PC-3 (cell line): ENCODE measurements at regions not wholly inside any gene's neighbourhood (a gene's known extent, or its start where the extent isn't known, plus 50 kb on each side); places are given as distances from the start of the nearest gene placed in this dataset.
"Not testable (repeated sequence)": the region's sequence is repeated elsewhere in the genome, so short reads cannot be mapped to it uniquely, and the experiment has no call there.

ENCODE experiments used
- ATAC-seq: fragments of 200-7000 bp; cut with Tn5 transposase; 2 replicates; pipeline ENCODE4 v1.9.1; 2020; ENCODE audit warnings: mild to moderate bottlenecking, moderate library complexity
- BruUV-seq: library from RNA; stranded (reverse); fragments of 400-500 nt; replicated peaks from 2 replicates; lab custom pipeline; 2021; lab: Mats Ljungman, UMichigan
- CTCF ChIA-PET: fragments of 300-600 bp; sonication (Branson Sonifier 250); formaldehyde crosslinking; loops from one replicate; lab custom pipeline; 2022; ENCODE audit warnings: antibody characterized with exemption; lab: Charles Lee
- POLR2A ChIA-PET: fragments of 300-600 bp; sonication (Branson Sonifier 250); formaldehyde crosslinking; loops from one replicate; lab custom pipeline; 2022; ENCODE audit warnings: antibody characterized with exemption; ENCODE audit not compliant: unreplicated experiment; lab: Charles Lee
- DNase-seq: peaks from one replicate; pipeline ENCODE4 v3.0.0-alpha.2; 2015
- H2AFZ ChIP-seq: fragments of 300-600 bp; sonication (generic); 2 replicates; pipeline ENCODE4 v1.6.0; 2016; ENCODE audit warnings: antibody characterized with exemption, low read length
- H3F3A ChIP-seq: fragments of 300-600 bp; sonication (generic); one replicate; pipeline ENCODE4 v1.6.0; 2017; ENCODE audit warnings: antibody characterized with exemption, low read length, control low read depth, mild to moderate bottlenecking; ENCODE audit not compliant: unreplicated experiment
- H3K27ac ChIP-seq: fragments of 300-600 bp; sonication (generic); 2 replicates; pipeline ENCODE4 v1.5.1; 2016; ENCODE audit warnings: mild to moderate bottlenecking, low read length
- H3K27me3 ChIP-seq: fragments of 300-600 bp; sonication (generic); 2 replicates; pipeline ENCODE4 v1.6.1; 2016; ENCODE audit warnings: low read length, mixed read lengths
- H3K36me3 ChIP-seq: fragments of 300-600 bp; sonication (generic); 2 replicates; pipeline ENCODE4 v1.6.1; 2016; ENCODE audit warnings: low read depth, mixed run types, low read length, mixed read lengths
- H3K4me1 ChIP-seq: fragments of 300-600 bp; sonication (generic); 2 replicates; pipeline ENCODE4 v1.5.1; 2016; ENCODE audit warnings: low read length; ENCODE audit not compliant: insufficient read depth
- H3K4me2 ChIP-seq: fragments of 300-600 bp; sonication (generic); 2 replicates; pipeline ENCODE4 v1.6.0; 2016; ENCODE audit warnings: low read length
- H3K4me3 ChIP-seq: fragments of 300-600 bp; sonication (generic); 2 replicates; pipeline ENCODE4 v1.5.1; 2016; ENCODE audit warnings: mild to moderate bottlenecking, low read length, mixed read lengths
- H3K79me2 ChIP-seq: fragments of 300-600 bp; sonication (generic); 2 replicates; pipeline ENCODE4 v1.6.1; 2017; ENCODE audit warnings: low read length, mixed read lengths
- H3K9ac ChIP-seq: fragments of 300-600 bp; sonication (generic); 2 replicates; pipeline ENCODE4 v1.6.0; 2016; ENCODE audit warnings: mild to moderate bottlenecking, low read length
- H3K9me2 ChIP-seq: fragments of 300-600 bp; sonication (generic); replicated peaks from 2 replicates; pipeline ENCODE4 v1.6.1; 2016; ENCODE audit warnings: mixed run types, low read length, mixed read lengths
- H3K9me3 ChIP-seq: fragments of 300-600 bp; sonication (generic); 2 replicates; pipeline ENCODE4 v1.6.1; 2016; ENCODE audit warnings: low read length, mixed read lengths
- H4K20me1 ChIP-seq: fragments of 300-600 bp; sonication (generic); 2 replicates; pipeline ENCODE4 v1.6.1; 2016; ENCODE audit warnings: low read length, mixed read lengths
- EZH2 ChIP-seq: fragments of 300-600 bp; sonication (generic); IDR thresholded peaks from one replicate; pipeline ENCODE4 v1.6.1; 2017; ENCODE audit warnings: antibody characterized with exemption, mild to moderate bottlenecking, low read length; ENCODE audit not compliant: unreplicated experiment
- EZH2phosphoT487 ChIP-seq: fragments of 300-600 bp; sonication (generic); IDR thresholded peaks from 2 replicates; pipeline ENCODE4 v1.6.1; 2018; ENCODE audit warnings: mild to moderate bottlenecking, antibody characterized with exemption, low read length, borderline replicate concordance
- intact Hi-C: fragments of 100-400 bp; cut with micrococcal nuclease; formaldehyde crosslinking; loops from 2 replicates; pipeline ENCODE4 v1.9.0; 2023
- TF ChIP-seq, protein P1 (sequence below): fragments of 300-600 bp; sonication (generic); conservative IDR thresholded peaks from 2 replicates; pipeline ENCODE4 v1.5.1; 2017; ENCODE audit warnings: antibody characterized with exemption, low read depth, mild to moderate bottlenecking, low read length

DNA sequence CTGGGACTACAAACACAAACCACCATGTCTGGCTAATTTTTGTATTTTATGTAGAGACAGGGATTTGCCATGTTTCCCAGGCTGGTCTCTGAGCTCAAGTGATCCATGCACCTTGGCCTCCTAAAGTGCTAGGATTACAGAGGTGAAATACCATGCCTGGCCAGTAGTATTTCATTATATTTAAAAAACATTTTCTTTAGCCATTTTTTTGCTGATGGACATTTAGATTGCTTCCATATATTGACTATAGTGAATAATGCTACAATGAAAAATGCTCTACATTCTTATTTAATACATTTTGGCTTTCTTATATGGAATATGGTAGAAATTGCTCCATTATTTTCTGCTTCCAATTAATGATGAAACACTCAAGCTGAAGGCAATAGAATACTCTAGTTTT is 1439.7 kb downstream of the FSTL5 start:
- CTCF ChIA-PET, result no interaction called here
- no peaks in the 10 kb centered on the region for H4K20me1 ChIP-seq
- ATAC-seq (no peak), DNase-seq (no peak)
- no TSS peak for BruUV-seq
- POLR2A ChIA-PET, result no interaction called here
- no peaks in the 10 kb centered on the region for H3K27me3 ChIP-seq
- H3K9ac ChIP-seq, result no peak overlapping the region
- no peaks in the 10 kb centered on the region for H3K9me2 ChIP-seq
- intact Hi-C loops, result no loop called here
- H3F3A ChIP-seq, result no peaks in the 10 kb centered on the region
- no peak overlapping the region for H3K27ac ChIP-seq
- no peaks in the 10 kb centered on the region for H3K9me3 ChIP-seq
- no peak overlapping the region for H2AFZ ChIP-seq
- no peak overlapping the region for H3K4me3 ChIP-seq
- H3K36me3 ChIP-seq, result no peaks in the 10 kb centered on the region
- no peaks in the 10 kb centered on the region for H3K79me2 ChIP-seq
- H3K4me1 ChIP-seq, result no peaks in the 10 kb centered on the region
- TF ChIP-seq EZH2phosphoT487 (no peak), EZH2 (no peak)
- TF ChIP-seq, protein P1, sequence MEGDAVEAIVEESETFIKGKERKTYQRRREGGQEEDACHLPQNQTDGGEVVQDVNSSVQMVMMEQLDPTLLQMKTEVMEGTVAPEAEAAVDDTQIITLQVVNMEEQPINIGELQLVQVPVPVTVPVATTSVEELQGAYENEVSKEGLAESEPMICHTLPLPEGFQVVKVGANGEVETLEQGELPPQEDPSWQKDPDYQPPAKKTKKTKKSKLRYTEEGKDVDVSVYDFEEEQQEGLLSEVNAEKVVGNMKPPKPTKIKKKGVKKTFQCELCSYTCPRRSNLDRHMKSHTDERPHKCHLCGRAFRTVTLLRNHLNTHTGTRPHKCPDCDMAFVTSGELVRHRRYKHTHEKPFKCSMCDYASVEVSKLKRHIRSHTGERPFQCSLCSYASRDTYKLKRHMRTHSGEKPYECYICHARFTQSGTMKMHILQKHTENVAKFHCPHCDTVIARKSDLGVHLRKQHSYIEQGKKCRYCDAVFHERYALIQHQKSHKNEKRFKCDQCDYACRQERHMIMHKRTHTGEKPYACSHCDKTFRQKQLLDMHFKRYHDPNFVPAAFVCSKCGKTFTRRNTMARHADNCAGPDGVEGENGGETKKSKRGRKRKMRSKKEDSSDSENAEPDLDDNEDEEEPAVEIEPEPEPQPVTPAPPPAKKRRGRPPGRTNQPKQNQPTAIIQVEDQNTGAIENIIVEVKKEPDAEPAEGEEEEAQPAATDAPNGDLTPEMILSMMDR, result no peak
- H3K4me2 ChIP-seq, result no peak overlapping the region

DNA sequence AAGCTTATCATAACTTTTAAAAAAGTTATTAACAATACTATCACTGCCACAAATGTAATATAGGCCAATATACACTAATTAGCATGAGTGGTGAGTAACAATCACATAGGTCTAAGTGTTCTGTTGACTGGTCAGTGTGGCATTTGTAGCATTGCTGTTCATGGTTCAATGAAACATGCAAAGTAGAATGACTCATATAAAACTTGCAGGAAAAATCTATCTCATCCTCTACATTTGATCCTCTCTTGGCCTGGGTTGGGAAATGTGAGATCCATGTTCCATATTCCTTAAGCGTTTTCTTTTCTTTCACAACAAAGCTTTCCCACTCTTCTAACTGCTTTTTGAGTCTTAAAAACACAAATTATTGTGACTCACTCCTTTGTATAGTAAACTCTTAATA is 1418.7 kb downstream of the FSTL5 start:
- ChIA-PET POLR2A (no interaction called here), CTCF (no interaction called here)
- Histone ChIP-seq H3K27me3 (no peaks in the 10 kb centered on the region), H3F3A (no peaks in the 10 kb centered on the region), H3K9me3 (no peaks in the 10 kb centered on the region), H3K4me3 (no peak overlapping the region), H3K9me2 (no peaks in the 10 kb centered on the region), H3K79me2 (no peaks in the 10 kb centered on the region), H3K27ac (no peak overlapping the region), H3K36me3 (no peaks in the 10 kb centered on the region), H3K4me2 (no peak overlapping the region), H4K20me1 (no peaks in the 10 kb centered on the region), H2AFZ (no peak overlapping the region), H3K4me1 (no peaks in the 10 kb centered on the region), H3K9ac (no peak overlapping the region)
- ATAC-seq (no peak), DNase-seq (no peak)
- intact Hi-C loops, result no loop called here
- TF ChIP-seq EZH2phosphoT487 (no peak), EZH2 (no peak)
- TF ChIP-seq, protein P1, result no peak
- no TSS peak for BruUV-seq

DNA sequence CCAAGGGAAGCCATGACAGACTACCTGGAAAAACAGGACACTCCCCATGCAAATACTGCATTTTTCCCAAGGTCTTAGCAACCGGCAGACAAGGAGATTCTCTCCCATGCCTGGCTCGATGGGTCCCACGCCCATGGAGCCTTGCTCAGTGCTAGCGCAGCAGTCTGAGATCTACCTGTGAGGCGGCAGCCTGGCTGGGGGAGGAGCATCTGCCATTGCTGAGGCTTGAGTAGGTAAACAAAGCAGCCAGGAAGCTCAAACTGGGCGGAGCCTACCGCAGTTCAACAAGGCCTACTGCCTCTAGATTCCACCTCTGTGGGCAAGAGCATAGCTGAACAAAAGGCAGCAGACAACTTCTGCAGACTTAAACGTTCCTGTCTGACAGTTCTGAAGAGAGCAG is 1417.2 kb downstream of the FSTL5 start:
- H3K27ac ChIP-seq, H3K79me2 ChIP-seq, intact Hi-C loops, H3F3A ChIP-seq, H2AFZ ChIP-seq, DNase-seq, H3K4me1 ChIP-seq, H3K27me3 ChIP-seq, H3K9me3 ChIP-seq, POLR2A ChIA-PET, H4K20me1 ChIP-seq, H3K4me3 ChIP-seq, H3K4me2 ChIP-seq, H3K9me2 ChIP-seq, H3K9ac ChIP-seq, ATAC-seq, CTCF ChIA-PET, BruUV-seq, H3K36me3 ChIP-seq: not testable (repeated sequence)
